ENCODE measurements at regions not wholly inside any gene's neighbourhood (a gene's known extent, or its start where the extent isn't known, plus 50 kb on each side); places are given as distances from the start of the nearest gene placed in this dataset.

DNA sequence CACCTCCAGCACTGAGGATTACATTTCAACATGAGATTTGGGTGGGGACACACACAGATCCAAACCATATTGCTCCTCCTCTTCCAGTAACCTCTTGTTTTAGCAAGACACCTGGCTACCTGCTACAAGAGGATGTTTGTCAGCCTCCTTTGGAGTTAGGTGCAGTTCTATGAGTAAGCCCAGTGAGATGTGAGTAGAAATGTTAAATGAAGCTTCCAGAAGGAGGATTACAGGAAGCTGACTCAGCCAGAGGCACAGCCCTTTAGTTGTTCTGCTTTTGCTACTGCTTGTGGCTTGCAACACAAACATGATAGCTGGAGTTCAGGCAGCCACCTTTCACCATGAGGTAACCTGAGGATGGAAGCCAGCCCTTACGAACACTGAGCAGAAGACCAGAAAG is 382.7 kb upstream of the RNF32 start:
- TF ChIP-seq, protein P1, sequence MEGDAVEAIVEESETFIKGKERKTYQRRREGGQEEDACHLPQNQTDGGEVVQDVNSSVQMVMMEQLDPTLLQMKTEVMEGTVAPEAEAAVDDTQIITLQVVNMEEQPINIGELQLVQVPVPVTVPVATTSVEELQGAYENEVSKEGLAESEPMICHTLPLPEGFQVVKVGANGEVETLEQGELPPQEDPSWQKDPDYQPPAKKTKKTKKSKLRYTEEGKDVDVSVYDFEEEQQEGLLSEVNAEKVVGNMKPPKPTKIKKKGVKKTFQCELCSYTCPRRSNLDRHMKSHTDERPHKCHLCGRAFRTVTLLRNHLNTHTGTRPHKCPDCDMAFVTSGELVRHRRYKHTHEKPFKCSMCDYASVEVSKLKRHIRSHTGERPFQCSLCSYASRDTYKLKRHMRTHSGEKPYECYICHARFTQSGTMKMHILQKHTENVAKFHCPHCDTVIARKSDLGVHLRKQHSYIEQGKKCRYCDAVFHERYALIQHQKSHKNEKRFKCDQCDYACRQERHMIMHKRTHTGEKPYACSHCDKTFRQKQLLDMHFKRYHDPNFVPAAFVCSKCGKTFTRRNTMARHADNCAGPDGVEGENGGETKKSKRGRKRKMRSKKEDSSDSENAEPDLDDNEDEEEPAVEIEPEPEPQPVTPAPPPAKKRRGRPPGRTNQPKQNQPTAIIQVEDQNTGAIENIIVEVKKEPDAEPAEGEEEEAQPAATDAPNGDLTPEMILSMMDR (IDR thresholded peaks at IDR 0.05; ENCODE audit: insufficient read depth, low read length, poor library complexity, severe bottlenecking): no peak
- no peak for TF ChIP-seq EZH2phosphoT487 (conservative IDR thresholded peaks at IDR 0.05; ENCODE audit: low read length)
